GM21576 (cell line): ENCODE measurements at regions not wholly inside any gene's neighbourhood (a gene's known extent, or its start where the extent isn't known, plus 50 kb on each side); places are given as distances from the start of the nearest gene placed in this dataset.

Experiments
- ATAC-seq: cut with Tn5 transposase; IDR thresholded peaks from one replicate; pipeline ENCODE4 v1.9.1; 2021; ENCODE audit warnings: mild to moderate bottlenecking, moderate library complexity; ENCODE audit not compliant: unreplicated experiment

GRCh38 chr2:12964904-12965539, 248.3 kb downstream of the TRIB2 start:
- no peak for ATAC-seq

- no peak for ATAC-seq
Measured at GRCh38 chr2:12965540-12966269, 249.0 kb downstream of the TRIB2 start.

- ATAC-seq = no peak
Measured at GRCh38 chr2:12967804-12968203, 251.1 kb downstream of the TRIB2 start.

- ATAC-seq = no peak
Measured at GRCh38 chr2:12968399-12968798, 251.7 kb downstream of the TRIB2 start.

GRCh38 chr2:12970861-12971260, 254.1 kb downstream of the TRIB2 start:
- no peak for ATAC-seq

- no peak for ATAC-seq
Measured at GRCh38 chr2:12971581-12972365, 255.0 kb downstream of the TRIB2 start.

- no peak for ATAC-seq
Measured at GRCh38 chr2:12978066-12978835, 261.5 kb downstream of the TRIB2 start.

- ATAC-seq = no peak
Measured at GRCh38 chr2:12979066-12979465, 262.3 kb downstream of the TRIB2 start.

- no peak for ATAC-seq
Measured at GRCh38 chr2:12980817-12981216, 264.1 kb downstream of the TRIB2 start.

- no peak for ATAC-seq
Measured at GRCh38 chr2:12982149-12982584, 265.4 kb downstream of the TRIB2 start.

GRCh38 chr2:12987246-12987645, 270.5 kb downstream of the TRIB2 start:
- no peak for ATAC-seq

- ATAC-seq = no peak
Measured at GRCh38 chr2:12988279-12988678, 271.5 kb downstream of the TRIB2 start.

- no peak for ATAC-seq
Measured at GRCh38 chr2:12990523-12990922, 273.8 kb downstream of the TRIB2 start.

- no peak for ATAC-seq
Measured at GRCh38 chr2:12998685-12999084, 281.9 kb downstream of the TRIB2 start.

GRCh38 chr2:13000664-13001363, 284.1 kb downstream of the TRIB2 start:
- ATAC-seq = no peak

- no peak for ATAC-seq
Measured at GRCh38 chr2:13001408-13001807, 284.7 kb downstream of the TRIB2 start.

GRCh38 chr2:13002536-13003331, 286.0 kb downstream of the TRIB2 start:
- ATAC-seq = no peak

GRCh38 chr2:13003500-13003899, 286.8 kb downstream of the TRIB2 start:
- ATAC-seq = no peak

GRCh38 chr2:13005048-13005447, 288.3 kb downstream of the TRIB2 start:
- no peak for ATAC-seq
